H1 (cell line): ENCODE measurements at regions not wholly inside any gene's neighbourhood (a gene's known extent, or its start where the extent isn't known, plus 50 kb on each side); places are given as distances from the start of the nearest gene placed in this dataset.

Experiments
- CTCF ChIA-PET: fragments of 300-600 bp; sonication (Branson Sonifier 250); formaldehyde crosslinking; loops from one replicate; lab custom pipeline; 2021; ENCODE audit not compliant: partially characterized antibody; lab: Charles Lee
- POLR2A ChIA-PET: fragments of 300-600 bp; sonication (Branson Sonifier 250); formaldehyde crosslinking; loops from one replicate; lab custom pipeline; 2021; ENCODE audit warnings: inconsistent platforms; ENCODE audit not compliant: partially characterized antibody; lab: Charles Lee
- DNase-seq, 2 experiments: peaks; one replicate each; pipeline versions ENCODE4 v3.0.0 to v3.0.0-alpha.2; 2010 to 2022; ENCODE audit warnings: low spot score in 2 of 2, low read depth in 1 of 2, mixed read lengths in 1 of 2
- FAIRE-seq: peaks from 2 replicates; lab custom pipeline; 2011; peaks lifted over from hg19 to GRCh38; lab: Jason Lieb, UNC
- H2AFZ ChIP-seq: 2 replicates; pipeline ENCODE4 v1.8.1; 2012; ENCODE audit warnings: low read length, inconsistent platforms
- H2AK5ac ChIP-seq: 2 replicates; pipeline ENCODE4 v1.6.1; 2013; ENCODE audit warnings: low read depth, low read length
- H2BK120ac ChIP-seq: replicated peaks from 2 replicates; pipeline ENCODE3; 2013; ENCODE audit warnings: low read depth, low read length, inconsistent platforms
- H2BK12ac ChIP-seq: 2 replicates; pipeline ENCODE4 v1.6.1; 2013; ENCODE audit warnings: low read depth, low read length
- H2BK15ac ChIP-seq: 2 replicates; pipeline ENCODE4 v1.6.1; 2013; ENCODE audit warnings: low read length
- H2BK20ac ChIP-seq: 2 replicates; pipeline ENCODE4 v1.6.1; 2013; ENCODE audit warnings: low read length
- H2BK5ac ChIP-seq: 2 replicates; pipeline ENCODE4 v1.6.1; 2013; ENCODE audit warnings: low read depth, low read length
- H3K14ac ChIP-seq: 2 replicates; pipeline ENCODE4 v1.6.1; 2013; ENCODE audit warnings: inconsistent platforms; ENCODE audit not compliant: insufficient read length
- H3K18ac ChIP-seq: 2 replicates; pipeline ENCODE4 v1.6.1; 2013; ENCODE audit warnings: low read length; ENCODE audit errors: extremely low read depth
- H3K23ac ChIP-seq: 2 replicates; pipeline ENCODE4 v1.6.1; 2013; ENCODE audit warnings: inconsistent platforms; ENCODE audit not compliant: insufficient read length
- H3K23me2 ChIP-seq: 2 replicates; pipeline ENCODE4 v1.6.1; 2013; ENCODE audit warnings: low read depth, low read length
- H3K27ac ChIP-seq: 2 replicates; pipeline ENCODE4 v1.6.1; 2011; ENCODE audit warnings: low read depth, low read length, inconsistent platforms
- H3K27me3 ChIP-seq, 4 experiments: replicated peaks in 1 of 4; 1 replicate in 1 of 4; 2 replicates in 3 of 4; pipeline versions ENCODE4 v1.6.1 to v1.8.1; 2011 to 2013; ENCODE audit warnings: low read length in 3 of 4, mild to moderate bottlenecking in 3 of 4, inconsistent platforms in 2 of 4, mixed read lengths in 2 of 4, moderate library complexity in 1 of 4; ENCODE audit not compliant: control insufficient read depth in 3 of 4, insufficient read depth in 3 of 4; ENCODE audit errors: extremely low read depth in 1 of 4
- H3K36me3 ChIP-seq, 4 experiments: 2 replicates each; pipeline versions ENCODE4 v1.6.1 to v1.8.1; 2011 to 2013; ENCODE audit warnings: mild to moderate bottlenecking in 4 of 4, low read length in 3 of 4, moderate library complexity in 2 of 4, control low read depth in 1 of 4, inconsistent platforms in 1 of 4; ENCODE audit not compliant: insufficient read depth in 4 of 4, control insufficient read depth in 2 of 4
- H3K4ac ChIP-seq: replicated peaks from 2 replicates; pipeline ENCODE3; 2013; ENCODE audit warnings: low read length, low read depth, mixed read lengths, inconsistent platforms; ENCODE audit not compliant: insufficient read length
- H3K4me1 ChIP-seq, 4 experiments: replicated peaks in 1 of 4; 1 replicate in 1 of 4; 2 replicates in 3 of 4; pipeline versions ENCODE4 v1.6.1 to v1.8.1; 2011 to 2013; ENCODE audit warnings: low read length in 3 of 4, inconsistent platforms in 2 of 4, mixed read lengths in 1 of 4; ENCODE audit not compliant: insufficient read depth in 4 of 4, control insufficient read depth in 3 of 4
- H3K4me2 ChIP-seq, 2 experiments: 2 replicates each; pipeline versions ENCODE4 v1.6.1 to v1.8.1; 2011 to 2013; ENCODE audit warnings: low read depth in 2 of 2, low read length in 2 of 2, control low read depth in 1 of 2, inconsistent platforms in 1 of 2, mild to moderate bottlenecking in 1 of 2; ENCODE audit not compliant: insufficient read depth in 1 of 2
- H3K4me3 ChIP-seq, 4 experiments: fragments of 200-600, 300-600 bp in 1 of 4; sonication (generic), shearing (Covaris generic), sonication (Bioruptor Twin) in 1 of 4; 2 replicates each; pipeline versions ENCODE4 v1.5.1 to v1.8.1; 2011 to 2016; ENCODE audit warnings: low read length in 4 of 4, low read depth in 3 of 4, control low read depth in 2 of 4, inconsistent platforms in 2 of 4, mild to moderate bottlenecking in 2 of 4, mixed read lengths in 1 of 4, moderate library complexity in 1 of 4; ENCODE audit not compliant: insufficient read depth in 2 of 4; ENCODE audit errors: extremely low read depth in 1 of 4
- H3K56ac ChIP-seq: replicated peaks from 2 replicates; pipeline ENCODE3; 2013; ENCODE audit warnings: low read depth, mild to moderate bottlenecking, mixed read lengths, low read length, inconsistent platforms; ENCODE audit not compliant: insufficient read length
- H3K79me1 ChIP-seq: 2 replicates; pipeline ENCODE4 v1.6.1; 2013; ENCODE audit warnings: low read depth, low read length, control low read depth
- H3K79me2 ChIP-seq, 2 experiments: 2 replicates each; pipeline versions ENCODE4 v1.6.1 to v1.8.1; 2012 to 2013; ENCODE audit warnings: low read length in 2 of 2, mild to moderate bottlenecking in 2 of 2, inconsistent platforms in 1 of 2; ENCODE audit not compliant: insufficient read depth in 2 of 2, control insufficient read depth in 1 of 2
- H3K9ac ChIP-seq, 4 experiments: replicated peaks in 1 of 4; 1 replicate in 1 of 4; 2 replicates in 3 of 4; pipeline versions ENCODE4 v1.6.1 to v1.8.1; 2011 to 2013; ENCODE audit warnings: low read depth in 3 of 4, low read length in 3 of 4, control low read depth in 2 of 4, mild to moderate bottlenecking in 2 of 4, moderate library complexity in 2 of 4, inconsistent platforms in 1 of 4; ENCODE audit errors: extremely low read depth in 1 of 4
- H3K9me3 ChIP-seq, 2 experiments: 2 replicates each; pipeline versions ENCODE4 v1.6.1 to v1.8.1; 2012 to 2013; ENCODE audit warnings: mild to moderate bottlenecking in 2 of 2, moderate library complexity in 2 of 2, control low read depth in 1 of 2, inconsistent platforms in 1 of 2, low read depth in 1 of 2, low read length in 1 of 2, mixed read lengths in 1 of 2; ENCODE audit not compliant: insufficient read depth in 2 of 2
- H4K20me1 ChIP-seq, 2 experiments: replicated peaks in 1 of 2; 2 replicates each; pipeline versions ENCODE3 to v1.8.1; 2011 to 2013; ENCODE audit warnings: inconsistent platforms in 2 of 2, low read length in 2 of 2, mild to moderate bottlenecking in 1 of 2; ENCODE audit not compliant: insufficient read depth in 2 of 2, control insufficient read depth in 1 of 2
- H4K5ac ChIP-seq: 2 replicates; pipeline ENCODE4 v1.6.1; 2013; ENCODE audit warnings: low read length, low read depth, mixed read lengths, inconsistent platforms; ENCODE audit not compliant: insufficient read length
- H4K8ac ChIP-seq: 2 replicates; pipeline ENCODE4 v1.8.0; 2013; ENCODE audit warnings: mild to moderate bottlenecking, moderate library complexity, low read length, inconsistent platforms; ENCODE audit not compliant: insufficient read depth; ENCODE audit errors: extremely low read depth
- H4K91ac ChIP-seq: replicated peaks from 2 replicates; pipeline ENCODE3; 2013; ENCODE audit warnings: low read length, mixed read lengths, inconsistent platforms; ENCODE audit not compliant: insufficient read length
- BCL11A ChIP-seq, 2 experiments: IDR thresholded peaks; one replicate each; pipeline ENCODE4 v1.6.1; 2011; ENCODE audit warnings: low read depth in 2 of 2, low read length in 2 of 2, mild to moderate bottlenecking in 2 of 2
- CEBPB ChIP-seq: IDR thresholded peaks from 2 replicates; pipeline ENCODE4 v1.6.1; 2012; ENCODE audit warnings: low read depth, low read length
- CHD1 ChIP-seq: IDR thresholded peaks from 2 replicates; pipeline ENCODE4 v1.6.1; 2012; ENCODE audit warnings: low read depth, low read length, improper control_type of control experiment
- EZH2 ChIP-seq: fragments of 200-600 bp; sonication (generic); IDR thresholded peaks from 2 replicates; pipeline ENCODE4 v1.7.1; 2012; ENCODE audit warnings: low read depth, mild to moderate bottlenecking, moderate library complexity, low read length, inconsistent platforms; ENCODE audit not compliant: severe bottlenecking
- FOSL1 ChIP-seq: IDR thresholded peaks from 2 replicates; pipeline ENCODE4 v1.6.1; 2011; ENCODE audit warnings: mild to moderate bottlenecking, low read depth, low read length, moderate library complexity; ENCODE audit not compliant: insufficient read depth
- HDAC6 ChIP-seq: IDR thresholded peaks from one replicate; pipeline ENCODE4 v1.7.1; 2012; ENCODE audit warnings: low read depth, mild to moderate bottlenecking, inconsistent platforms, low read length, moderate library complexity
- JUND ChIP-seq: IDR thresholded peaks from 2 replicates; pipeline ENCODE4 v1.6.1; 2011; ENCODE audit warnings: mild to moderate bottlenecking, improper control_type of control experiment, low read length
- MAX ChIP-seq: IDR thresholded peaks from 2 replicates; pipeline ENCODE4 v1.6.1; 2012; ENCODE audit warnings: inconsistent platforms
- POLR2AphosphoS5 ChIP-seq: IDR thresholded peaks from 2 replicates; pipeline ENCODE4 v1.6.1; 2011; ENCODE audit warnings: low read depth, low read length
- RBBP5 ChIP-seq: IDR thresholded peaks from 2 replicates; pipeline ENCODE4 v1.7.1; 2012; ENCODE audit warnings: low read depth, mild to moderate bottlenecking, inconsistent platforms, low read length, moderate library complexity, borderline replicate concordance
- SAP30 ChIP-seq: fragments of 300-600 bp; sonication (generic); IDR thresholded peaks from 2 replicates; pipeline ENCODE4 v1.7.1; 2012; ENCODE audit warnings: low read length, moderate library complexity, mild to moderate bottlenecking, inconsistent platforms; ENCODE audit not compliant: insufficient read depth, insufficient replicate concordance
- SIN3A ChIP-seq, 2 experiments: IDR thresholded peaks in 1 of 2; conservative IDR thresholded peaks in 1 of 2; 2 replicates each; pipeline ENCODE4 v1.6.1; 2011 to 2012; ENCODE audit warnings: low read length in 2 of 2, improper control_type of control experiment in 1 of 2, low read depth in 1 of 2, mild to moderate bottlenecking in 1 of 2
- SIRT6 ChIP-seq: IDR thresholded peaks from one replicate; pipeline ENCODE4 v1.7.1; 2012; ENCODE audit warnings: low read length, inconsistent platforms
- WGBS, 2 experiments: shearing (Covaris generic) in 1 of 2; methylation state at CpG; one replicate each; pipeline versions ENCODE4 v1.1.6 to v1.1.7; 2013 to 2015; ENCODE audit warnings: low lambda C conversion rate in 2 of 2, mixed read lengths in 2 of 2, inconsistent platforms in 1 of 2, low coverage in 1 of 2, missing lambda C conversion rate in 1 of 2; ENCODE audit not compliant: insufficient replicate concordance in 2 of 2, insufficient coverage in 1 of 2, insufficient read length in 1 of 2; ENCODE audit errors: extremely low coverage in 1 of 2, missing lambda C conversion rate in 1 of 2; 5-methylcytosine and 5-hydroxymethylcytosine counted together
- TF ChIP-seq, protein P1 (sequence below): IDR thresholded peaks from 2 replicates; pipeline ENCODE4 v1.6.1; 2011; ENCODE audit warnings: low read length, improper control_type of control experiment

DNA sequence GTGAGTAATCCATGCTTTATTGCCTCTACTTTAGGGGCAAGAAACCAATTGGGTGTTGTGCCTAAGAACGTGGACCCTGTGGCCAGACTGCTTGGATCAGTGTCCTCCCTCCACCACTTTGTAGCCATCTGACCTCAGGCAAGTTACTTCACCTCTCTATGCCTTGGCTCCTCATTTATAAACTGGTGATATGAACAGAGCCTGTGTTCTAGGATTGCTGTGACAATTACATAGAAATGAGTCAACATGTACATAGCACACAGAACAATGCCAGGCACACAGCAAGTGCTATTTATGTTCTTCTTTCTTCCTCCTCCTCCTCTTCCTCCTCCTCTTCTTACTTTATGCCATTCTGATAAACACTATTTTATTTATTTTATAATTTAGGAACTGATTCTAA, 339.4 kb downstream of the CD83 start:
- Histone ChIP-seq H3K27ac (no peak overlapping the region), H3K56ac (no peak overlapping the region), H4K20me1 (no peaks in the 10 kb centered on the region), H3K4me2 (no peak overlapping the region), H3K18ac (no peak overlapping the region), H2BK120ac (no peak overlapping the region), H4K91ac (no peak overlapping the region), H3K27me3 (no peaks in the 10 kb centered on the region), H4K8ac (no peak overlapping the region), H3K9ac (no peak overlapping the region), H3K79me2 (no peaks in the 10 kb centered on the region), H3K4me3 (no peak overlapping the region), H4K5ac (no peak overlapping the region), H2BK12ac (no peak overlapping the region), H3K23ac (no peak overlapping the region), H3K14ac (no peak overlapping the region), H3K79me1 (no peaks in the 10 kb centered on the region), H3K36me3 (no peaks in the 10 kb centered on the region), H2BK15ac (no peak overlapping the region), H2BK5ac (no peak overlapping the region), H3K4ac (no peak overlapping the region), H3K23me2 (no peaks in the 10 kb centered on the region), H3K4me1 (0 out of 7 replicates have a peak, but pooled peaks cover 0 to 1% (median 0%) of the 10 kb centered on the region in 4 experiments), H3K9me3 (peaks cover 0 to 4% of the 10 kb centered on the region in 2 experiments; a peak in 1 of 4 replicates), H2AK5ac (no peak overlapping the region), H2AFZ (no peak overlapping the region), H2BK20ac (no peak overlapping the region)
- FAIRE-seq (no peak), DNase-seq (no peak)
- WGBS, 2 experiments, result 83% methylated on average over 1 of the region's 1 CpG; no CpG with 5 or more reads in 1 of the 2 experiments
- CTCF ChIA-PET, result interaction anchor here (0.7 kb wide), 1 partner anchor 11 kb away, joined by 3 read pairs; no protein-coding TSS in a partner anchor
- POLR2A ChIA-PET, result no interaction called here
- TF ChIP-seq CHD1 (no peak), JUND (no peak), SAP30 (no peak), EZH2 (no peak), CEBPB (no peak), BCL11A (IDR thresholded peaks at IDR 0.05; ENCODE audit: low read depth in 2 of 2, low read length in 2 of 2) (no peak), HDAC6 (no peak), SIN3A (conservative IDR thresholded peaks at IDR 0.05 in 1 of 2, IDR thresholded peaks at IDR 0.05 in 1 of 2; ENCODE audit: low read depth in 1 of 2, low read length in 2 of 2) (no peak), MAX (no peak), SIRT6 (no peak), POLR2AphosphoS5 (no peak), RBBP5 (no peak), FOSL1 (no peak)
- TF ChIP-seq, protein P1, sequence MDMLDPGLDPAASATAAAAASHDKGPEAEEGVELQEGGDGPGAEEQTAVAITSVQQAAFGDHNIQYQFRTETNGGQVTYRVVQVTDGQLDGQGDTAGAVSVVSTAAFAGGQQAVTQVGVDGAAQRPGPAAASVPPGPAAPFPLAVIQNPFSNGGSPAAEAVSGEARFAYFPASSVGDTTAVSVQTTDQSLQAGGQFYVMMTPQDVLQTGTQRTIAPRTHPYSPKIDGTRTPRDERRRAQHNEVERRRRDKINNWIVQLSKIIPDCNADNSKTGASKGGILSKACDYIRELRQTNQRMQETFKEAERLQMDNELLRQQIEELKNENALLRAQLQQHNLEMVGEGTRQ, result no peak
